ENCODE measurements at regions not wholly inside any gene's neighbourhood (a gene's known extent, or its start where the extent isn't known, plus 50 kb on each side); places are given as distances from the start of the nearest gene placed in this dataset.

DNA sequence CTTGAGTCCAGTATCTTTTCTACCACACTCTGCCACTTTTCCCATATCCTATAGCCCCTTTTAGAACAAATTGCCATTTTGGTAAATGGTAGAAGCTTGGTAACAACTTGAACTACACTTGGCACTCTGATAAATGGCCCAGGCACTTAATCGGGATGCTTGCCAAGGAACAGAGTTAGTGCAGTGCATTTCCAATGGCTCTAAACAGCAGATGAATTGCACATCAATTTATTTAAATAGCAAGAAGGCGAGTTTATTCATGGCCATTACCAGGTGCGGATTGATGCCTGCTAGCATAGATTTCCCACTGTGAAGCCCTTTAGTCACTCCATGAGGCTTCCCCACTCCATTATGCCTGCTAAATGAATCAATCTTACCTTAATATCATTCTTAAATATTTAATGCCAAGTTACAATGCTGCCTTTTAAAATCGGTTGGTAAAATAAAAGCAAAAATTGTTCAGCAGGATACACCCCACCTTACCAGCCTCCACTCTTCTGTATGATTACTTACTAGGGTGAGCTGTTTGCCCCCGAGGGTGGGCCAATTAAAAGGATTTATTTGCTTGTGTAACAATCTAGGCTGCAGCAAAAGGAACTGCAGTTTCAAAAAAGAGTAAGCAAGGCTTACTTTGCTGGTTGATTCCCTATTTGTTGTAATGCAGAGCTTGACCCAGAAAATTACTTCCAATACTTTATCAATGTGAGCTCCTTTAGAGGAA, 136.0 kb upstream of the ARHGAP42 start:
- 21 to 28% methylated on average over 5 of the region's 5 CpGs for WGBS, 2 donors

DNA sequence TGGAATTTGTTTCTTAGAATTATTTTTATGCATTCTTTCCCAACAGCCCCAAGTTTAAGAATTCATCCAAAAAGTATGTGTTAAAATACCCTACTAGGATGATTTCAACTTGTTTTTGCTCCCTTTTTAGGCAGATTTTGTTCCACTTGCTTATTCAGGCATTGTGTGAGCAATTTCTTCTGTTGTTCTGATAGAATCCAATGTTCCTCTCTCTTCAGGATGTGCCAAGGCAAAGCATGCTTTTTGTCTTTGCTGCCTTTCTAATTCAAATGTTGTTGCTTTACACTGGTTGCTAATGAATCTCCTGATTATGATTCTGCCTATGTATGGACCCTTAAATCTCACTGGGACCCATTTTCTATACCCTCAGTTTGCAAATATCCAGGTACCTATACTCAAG, 131.2 kb upstream of the ARHGAP42 start:
- intact Hi-C loops (cut with DNase I), result no loop called here
- Histone ChIP-seq H3K4me3 (no peak overlapping the region), H3K27me3 (no peaks in the 10 kb centered on the region), H3K9me3 (no peaks in the 10 kb centered on the region), H3K36me3 (replicated peaks in 1 of 2; ENCODE audit: insufficient read depth in 1 of 2, low read depth in 2 of 2) (no peaks in the 10 kb centered on the region), H3K27ac (no peak overlapping the region), H3K4me1 (no peaks in the 10 kb centered on the region)
- no peak for DNase-seq
- ATAC-seq, result no peak
- no peak for TF ChIP-seq POLR2A (IDR thresholded peaks at IDR 0.05)
- TF ChIP-seq, protein P1, sequence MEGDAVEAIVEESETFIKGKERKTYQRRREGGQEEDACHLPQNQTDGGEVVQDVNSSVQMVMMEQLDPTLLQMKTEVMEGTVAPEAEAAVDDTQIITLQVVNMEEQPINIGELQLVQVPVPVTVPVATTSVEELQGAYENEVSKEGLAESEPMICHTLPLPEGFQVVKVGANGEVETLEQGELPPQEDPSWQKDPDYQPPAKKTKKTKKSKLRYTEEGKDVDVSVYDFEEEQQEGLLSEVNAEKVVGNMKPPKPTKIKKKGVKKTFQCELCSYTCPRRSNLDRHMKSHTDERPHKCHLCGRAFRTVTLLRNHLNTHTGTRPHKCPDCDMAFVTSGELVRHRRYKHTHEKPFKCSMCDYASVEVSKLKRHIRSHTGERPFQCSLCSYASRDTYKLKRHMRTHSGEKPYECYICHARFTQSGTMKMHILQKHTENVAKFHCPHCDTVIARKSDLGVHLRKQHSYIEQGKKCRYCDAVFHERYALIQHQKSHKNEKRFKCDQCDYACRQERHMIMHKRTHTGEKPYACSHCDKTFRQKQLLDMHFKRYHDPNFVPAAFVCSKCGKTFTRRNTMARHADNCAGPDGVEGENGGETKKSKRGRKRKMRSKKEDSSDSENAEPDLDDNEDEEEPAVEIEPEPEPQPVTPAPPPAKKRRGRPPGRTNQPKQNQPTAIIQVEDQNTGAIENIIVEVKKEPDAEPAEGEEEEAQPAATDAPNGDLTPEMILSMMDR (IDR thresholded peaks at IDR 0.05), result no peak

More for the DNA sequence above, 136.0 kb upstream of the ARHGAP42 start:
- no peak for ATAC-seq
- H3K36me3 ChIP-seq (replicated peaks in 1 of 2; ENCODE audit: insufficient read depth in 1 of 2, low read depth in 2 of 2), result no peaks in the 10 kb centered on the region
- no peak overlapping the region for H3K27ac ChIP-seq
- no peaks in the 10 kb centered on the region for H3K4me1 ChIP-seq
- H3K27me3 ChIP-seq, result no peaks in the 10 kb centered on the region
- TF ChIP-seq, protein P1 (IDR thresholded peaks at IDR 0.05), result no peak
- no peak for TF ChIP-seq POLR2A (IDR thresholded peaks at IDR 0.05)
- H3K4me3 ChIP-seq, result no peak overlapping the region
- no peaks in the 10 kb centered on the region for H3K9me3 ChIP-seq
- intact Hi-C loops (cut with DNase I), result no loop called here
- DNase-seq, result no peak

DNA sequence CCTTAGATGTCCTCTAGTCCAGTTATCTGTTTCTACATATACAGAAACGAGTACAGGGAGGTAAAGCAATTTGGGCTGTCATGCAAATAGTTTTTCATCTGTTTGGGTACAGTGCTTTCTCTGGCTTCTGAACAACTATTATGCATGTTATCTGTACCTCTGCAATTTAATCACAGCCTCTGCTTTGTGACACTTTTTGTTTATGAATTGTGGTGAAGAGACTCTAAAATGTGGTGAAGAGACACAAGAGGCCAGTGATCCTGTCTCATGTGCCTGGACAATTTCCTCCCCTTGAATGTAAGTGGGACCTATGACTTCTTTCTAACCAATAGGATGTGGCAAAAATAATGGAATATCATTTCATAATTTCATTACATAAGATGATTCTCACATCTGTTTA, 130.3 kb upstream of the ARHGAP42 start:
- Histone ChIP-seq H3K27me3 (no peaks in the 10 kb centered on the region), H3K27ac (no peak overlapping the region), H3K36me3 (replicated peaks in 1 of 2; ENCODE audit: insufficient read depth in 1 of 2, low read depth in 2 of 2) (no peaks in the 10 kb centered on the region), H3K4me1 (peaks cover 6% of the 10 kb centered on the region), H3K4me3 (no peak overlapping the region), H3K9me3 (no peaks in the 10 kb centered on the region)
- ATAC-seq, result no peak
- no peak for TF ChIP-seq POLR2A (IDR thresholded peaks at IDR 0.05)
- intact Hi-C loops (cut with DNase I), result no loop called here
- 25 to 58% methylated on average over 1 of the region's 1 CpG for WGBS, 2 donors
- no peak for DNase-seq

DNA sequence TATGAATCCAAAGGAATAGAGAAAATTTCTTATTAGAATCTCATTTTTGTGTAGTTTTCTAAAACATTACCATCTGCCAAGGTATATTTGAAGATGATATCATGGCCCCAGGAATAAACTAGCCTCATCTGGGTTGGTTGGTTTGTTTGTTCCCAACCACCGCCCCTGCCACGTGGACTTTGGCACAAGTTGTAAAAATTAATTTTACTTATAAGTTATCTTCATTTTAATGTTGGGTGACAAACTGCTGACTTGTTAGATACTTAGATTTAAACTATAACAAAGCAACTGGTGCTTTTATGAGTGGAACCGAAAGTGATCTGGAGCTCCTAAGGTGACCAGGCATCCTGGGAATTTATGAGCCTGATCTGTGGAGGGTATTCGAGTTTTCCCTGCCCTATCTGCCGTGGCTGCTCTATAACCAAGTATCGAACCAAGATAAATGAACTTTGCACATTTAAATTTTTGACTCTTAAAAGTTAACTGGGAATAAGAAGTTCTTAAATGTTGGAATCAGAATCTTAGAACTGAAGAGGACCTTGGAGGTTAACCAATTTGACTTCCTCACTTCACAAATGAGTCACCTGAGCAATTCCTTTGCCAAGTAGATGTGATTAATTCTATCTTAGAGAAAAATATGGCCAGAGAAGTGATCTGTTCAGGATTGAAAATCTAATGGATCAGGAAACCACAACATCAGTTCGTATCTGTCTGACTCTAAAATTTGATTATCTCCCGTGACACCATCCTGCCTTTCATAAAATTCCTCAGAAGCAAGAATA, 129.1 kb upstream of the ARHGAP42 start:
- ATAC-seq (no peak), DNase-seq (no peak)
- no peak overlapping the region for H3K27ac ChIP-seq
- WGBS, 2 donors, result 50 to 62% methylated on average over 8 of the region's 8 CpGs
- peaks cover 11% of the 10 kb centered on the region for H3K4me1 ChIP-seq
- H3K4me3 ChIP-seq, result no peak overlapping the region
- H3K27me3 ChIP-seq, result no peaks in the 10 kb centered on the region
- intact Hi-C loops (cut with DNase I), result no loop called here
- no peaks in the 10 kb centered on the region for H3K9me3 ChIP-seq
- H3K36me3 ChIP-seq (replicated peaks in 1 of 2; ENCODE audit: insufficient read depth in 1 of 2, low read depth in 2 of 2), result no peaks in the 10 kb centered on the region
- TF ChIP-seq, protein P1 (IDR thresholded peaks at IDR 0.05), result no peak
- TF ChIP-seq POLR2A (IDR thresholded peaks at IDR 0.05), result no peak

DNA sequence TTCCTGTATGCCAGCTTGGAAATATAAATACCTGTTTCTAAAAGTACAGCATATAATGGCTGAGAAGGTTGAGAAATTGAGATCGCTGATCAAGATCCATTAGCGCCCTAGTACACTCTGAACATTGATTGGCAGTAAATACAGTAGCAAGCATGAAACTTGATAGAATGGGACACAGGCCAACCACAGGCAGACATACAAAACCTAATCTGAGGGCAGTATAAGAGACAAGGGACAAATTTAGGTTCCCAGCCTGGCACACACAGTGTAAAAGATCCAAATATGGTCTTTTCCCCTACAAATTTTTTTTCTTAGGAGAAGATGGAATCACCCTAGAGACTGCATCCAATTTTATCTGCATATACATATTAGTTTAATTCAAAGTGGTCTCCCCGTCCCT, 126.5 kb upstream of the ARHGAP42 start:
- intact Hi-C loops (cut with DNase I), result no loop called here
- H3K27me3 ChIP-seq, result no peaks in the 10 kb centered on the region
- ATAC-seq (no peak), DNase-seq (no peak)
- H3K4me3 ChIP-seq, result no peak overlapping the region
- peaks cover 11% of the 10 kb centered on the region for H3K4me1 ChIP-seq
- H3K9me3 ChIP-seq, result no peaks in the 10 kb centered on the region
- TF ChIP-seq POLR2A (IDR thresholded peaks at IDR 0.05), result no peak
- TF ChIP-seq, protein P1 (IDR thresholded peaks at IDR 0.05), result no peak
- WGBS, 2 donors, result 76 to 77% methylated on average over 3 of the region's 3 CpGs
- H3K36me3 ChIP-seq (replicated peaks in 1 of 2; ENCODE audit: insufficient read depth in 1 of 2, low read depth in 2 of 2), result no peaks in the 10 kb centered on the region
- no peak overlapping the region for H3K27ac ChIP-seq
